GM23338 (cell line): ENCODE measurements at regions not wholly inside any gene's neighbourhood (a gene's known extent, or its start where the extent isn't known, plus 50 kb on each side); places are given as distances from the start of the nearest gene placed in this dataset.

Experiments used
- ATAC-seq: fragments of 200-7000 bp; cut with Tn5 transposase; 3 replicates; pipeline ENCODE4 v1.9.1; 2020
- DNase-seq: peaks from one replicate; pipeline ENCODE4 v3.0.0-alpha.2; 2015; ENCODE audit warnings: low spot score
- H2AFZ ChIP-seq: fragments of 200-600 bp; sonication (generic); 2 replicates; pipeline ENCODE4 v1.8.0; 2016; ENCODE audit warnings: antibody characterized with exemption, mild to moderate bottlenecking, moderate library complexity
- H3F3A ChIP-seq: fragments of 200-600 bp; sonication (generic); replicated peaks from 2 replicates; pipeline ENCODE4 v1.8.0; 2017; ENCODE audit warnings: antibody characterized with exemption, mixed run types, low read depth
- H3K27ac ChIP-seq: fragments of 200-600 bp; sonication (generic); 2 replicates; pipeline ENCODE4 v1.6.1; 2016; ENCODE audit warnings: low read depth
- H3K27me3 ChIP-seq: fragments of 200-600 bp; sonication (generic); 2 replicates; pipeline ENCODE4 v1.8.0; 2016; ENCODE audit warnings: mild to moderate bottlenecking, mixed run types, moderate library complexity; ENCODE audit not compliant: insufficient read depth
- H3K36me3 ChIP-seq: fragments of 200-600 bp; sonication (generic); 2 replicates; pipeline ENCODE4 v1.8.0; 2016; ENCODE audit warnings: mild to moderate bottlenecking; ENCODE audit not compliant: insufficient read depth
- H3K4me1 ChIP-seq: fragments of 200-600 bp; sonication (generic); 2 replicates; pipeline ENCODE4 v1.8.0; 2016; ENCODE audit warnings: mild to moderate bottlenecking, moderate library complexity; ENCODE audit not compliant: insufficient read depth
- H3K4me2 ChIP-seq: fragments of 200-600 bp; sonication (generic); 2 replicates; pipeline ENCODE4 v1.7.1; 2017; ENCODE audit warnings: mixed run types
- H3K4me3 ChIP-seq: fragments of 200-600 bp; sonication (generic); 2 replicates; pipeline ENCODE4 v1.6.1; 2016; ENCODE audit warnings: mixed run types
- H3K79me2 ChIP-seq: fragments of 200-600 bp; sonication (generic); replicated peaks from 2 replicates; pipeline ENCODE4 v1.8.0; 2017; ENCODE audit warnings: mild to moderate bottlenecking; ENCODE audit not compliant: insufficient read depth
- H3K9me2 ChIP-seq: fragments of 200-600 bp; sonication (generic); 2 replicates; pipeline ENCODE4 v1.8.0; 2017; ENCODE audit not compliant: insufficient read depth
- H4K20me1 ChIP-seq: fragments of 200-600 bp; sonication (generic); replicated peaks from 2 replicates; pipeline ENCODE4 v1.8.0; 2017; ENCODE audit warnings: mild to moderate bottlenecking; ENCODE audit not compliant: insufficient read depth
- H3K27ac Mint-ChIP-seq: 2 replicates; pipeline ENCODE4 v1.8.0; 2020; ENCODE audit warnings: inconsistent platforms, mild to moderate bottlenecking, moderate library complexity, mixed read lengths
- H3K27me3 Mint-ChIP-seq: 3 replicates; pipeline ENCODE4 v1.8.0; 2022; ENCODE audit warnings: low read depth, mild to moderate bottlenecking, moderate library complexity, mixed read lengths, inconsistent platforms; ENCODE audit not compliant: insufficient read depth, poor library complexity
- H3K36me3 Mint-ChIP-seq: 3 replicates; pipeline ENCODE4 v1.8.0; 2021; ENCODE audit warnings: low read depth, mild to moderate bottlenecking, inconsistent platforms, moderate library complexity, mixed read lengths
- H3K4me1 Mint-ChIP-seq: 3 replicates; pipeline ENCODE4 v1.8.0; 2020; ENCODE audit warnings: mild to moderate bottlenecking, inconsistent platforms, mixed read lengths
- H3K4me3 Mint-ChIP-seq: 3 replicates; pipeline ENCODE4 v1.8.0; 2021; ENCODE audit warnings: moderate library complexity, mild to moderate bottlenecking, inconsistent platforms, mixed read lengths
- H3K9me3 Mint-ChIP-seq: 3 replicates; pipeline ENCODE4 v1.8.0; 2020; ENCODE audit warnings: moderate library complexity, mild to moderate bottlenecking, inconsistent platforms, mixed read lengths
- CREB1 ChIP-seq: fragments of 250-450 bp; sonication (Bioruptor Pico); IDR thresholded peaks from 2 replicates; pipeline ENCODE4 v1.5.0; 2020; ENCODE audit warnings: low read depth, mild to moderate bottlenecking, moderate library complexity
- CTCF ChIP-seq, 2 experiments: fragments of 200-600 bp in 1 of 2; sonication (generic) in 1 of 2; conservative IDR thresholded peaks; 2 replicates each; pipeline versions ENCODE4 v1.5.1 to v1.6.1; 2016 to 2017; ENCODE audit warnings: antibody characterized with exemption in 2 of 2, low read depth in 2 of 2, mild to moderate bottlenecking in 2 of 2, moderate library complexity in 1 of 2
- ETS1 ChIP-seq: IDR thresholded peaks from 2 replicates; pipeline ENCODE4 v1.6.1; 2016; ENCODE audit warnings: antibody characterized with exemption
- EZH2 ChIP-seq: fragments of 200-600 bp; sonication (generic); IDR thresholded peaks from one replicate; pipeline ENCODE4 v1.8.0; 2017; ENCODE audit warnings: antibody characterized with exemption, mild to moderate bottlenecking, low read depth; ENCODE audit not compliant: unreplicated experiment
- EZH2phosphoT487 ChIP-seq: fragments of 200-600 bp; sonication (generic); IDR thresholded peaks from one replicate; pipeline ENCODE4 v1.8.1; 2018; ENCODE audit warnings: antibody characterized with exemption; ENCODE audit not compliant: unreplicated experiment
- JUNB ChIP-seq: IDR thresholded peaks from one replicate; pipeline ENCODE4 v1.6.1; 2016; ENCODE audit warnings: antibody characterized with exemption; ENCODE audit not compliant: unreplicated experiment
- NANOG ChIP-seq: IDR thresholded peaks from 2 replicates; pipeline ENCODE4 v1.6.1; 2016; ENCODE audit warnings: antibody characterized with exemption, borderline replicate concordance
- POLR2AphosphoS5 ChIP-seq: IDR thresholded peaks from 2 replicates; pipeline ENCODE4 v1.6.1; 2016; ENCODE audit warnings: antibody characterized with exemption, low read depth
- REST ChIP-seq: IDR thresholded peaks from one replicate; pipeline ENCODE4 v1.6.1; 2018; ENCODE audit warnings: antibody characterized with exemption; ENCODE audit not compliant: unreplicated experiment
- STAT1 ChIP-seq: IDR thresholded peaks from one replicate; pipeline ENCODE4 v1.6.1; 2016; ENCODE audit warnings: antibody characterized with exemption; ENCODE audit not compliant: unreplicated experiment
- ZNF114 ChIP-seq: fragments of 250-450 bp; sonication (Bioruptor Pico); IDR thresholded peaks from 2 replicates; pipeline ENCODE4 v1.5.0; 2020; ENCODE audit warnings: mild to moderate bottlenecking, moderate library complexity
- ZNF331 ChIP-seq: fragments of 250-450 bp; sonication (Bioruptor Pico); IDR thresholded peaks from 2 replicates; pipeline ENCODE4 v1.5.0; 2020; ENCODE audit warnings: low read depth, mild to moderate bottlenecking, moderate library complexity
- ZNF462 ChIP-seq: fragments of 250-450 bp; sonication (Bioruptor Pico); IDR thresholded peaks from 2 replicates; pipeline ENCODE4 v1.5.0; 2020; ENCODE audit warnings: mild to moderate bottlenecking, moderate library complexity

GRCh38 chr18:46425511-46425910 is 231.5 kb downstream of the LOXHD1 start:
- no peaks in the 10 kb centered on the region; the same call in 1 of the 2 replicates for H3K4me1 ChIP-seq
- no peaks in the 10 kb centered on the region for H3K27me3 ChIP-seq
- Mint-ChIP-seq H3K4me3 (no peak overlapping the region; the same call in 2 of the 3 replicates), H3K4me1 (peaks cover 29% of the 10 kb centered on the region), H3K36me3 (no peaks in the 10 kb centered on the region; the same call in 2 of the 3 replicates), H3K27me3 (peaks cover 19% of the 10 kb centered on the region), H3K27ac (no peak overlapping the region), H3K9me3 (no peaks in the 10 kb centered on the region)
- no peaks in the 10 kb centered on the region for H3K79me2 ChIP-seq
- H3K4me3 ChIP-seq: no peak overlapping the region
- no peak overlapping the region for H2AFZ ChIP-seq
- no peaks in the 10 kb centered on the region for H3F3A ChIP-seq
- no peaks in the 10 kb centered on the region for H4K20me1 ChIP-seq
- no peak overlapping the region for H3K27ac ChIP-seq
- TF ChIP-seq CTCF (conservative IDR thresholded peaks at IDR 0.05; ENCODE audit: low read depth in 2 of 2) (no peak), EZH2 (no peak), CREB1 (CRISPR knock-in tag) (no peak), POLR2AphosphoS5 (no peak), EZH2phosphoT487 (no peak), JUNB (no peak), ETS1 (no peak), ZNF462 (CRISPR knock-in tag) (no peak), NANOG (no peak), REST (no peak), ZNF331 (CRISPR knock-in tag) (no peak), STAT1 (no peak), ZNF114 (CRISPR knock-in tag) (no peak)
- no peak overlapping the region for H3K4me2 ChIP-seq
- no peaks in the 10 kb centered on the region for H3K9me2 ChIP-seq
- no peak for DNase-seq
- ATAC-seq: no peak
- H3K36me3 ChIP-seq: no peaks in the 10 kb centered on the region
